K562 (cell line): ENCODE measurements at regions not wholly inside any gene's neighbourhood (a gene's known extent, or its start where the extent isn't known, plus 50 kb on each side); places are given as distances from the start of the nearest gene placed in this dataset.

ENCODE experiments used
- ATAC-seq: fragments of 200-7000 bp; cut with Tn5 transposase; 3 replicates; pipeline ENCODE4 v1.9.1; 2020; ENCODE audit warnings: moderate library complexity
- BruUV-seq: library from RNA; stranded (reverse); fragments of 400-500 nt; replicated peaks from 2 replicates; lab custom pipeline; 2021; lab: Mats Ljungman, UMichigan
- CTCF ChIA-PET: fragments of 300-600 bp; formaldehyde crosslinking; extraction: SDS; loops from one replicate; lab custom pipeline; 2021; ENCODE audit warnings: low intra/inter-chr PET ratio; lab: Yijun Ruan, JAX
- POLR2A ChIA-PET: fragments of 300-600, 350-650 bp; sonication (Branson Sonifier 250); formaldehyde crosslinking; extraction: SDS; loops from one replicate; lab custom pipeline; 2021; ENCODE audit warnings: antibody characterized with exemption, inconsistent platforms; lab: Yijun Ruan, JAX
- DNase-seq, 4 experiments: peaks; one replicate each; pipeline versions ENCODE4 v3.0.0 to v3.0.0-alpha.2; 2011 to 2018; ENCODE audit warnings: low spot score in 3 of 4, mixed read lengths in 3 of 4; ENCODE audit errors: extremely low read depth in 1 of 4
- FAIRE-seq: peaks from 2 replicates; lab custom pipeline; 2011; peaks lifted over from hg19 to GRCh38; lab: Jason Lieb, UNC
- H2AFZ ChIP-seq: 2 replicates; pipeline ENCODE4 v1.6.0; 2011; ENCODE audit warnings: low read depth, low read length, control low read depth, inconsistent platforms
- H3K27ac ChIP-seq: fragments of 200-600 bp; 3 replicates; pipeline ENCODE4 v1.8.0; 2011; ENCODE audit warnings: low read depth, mild to moderate bottlenecking, control low read depth, inconsistent platforms, low read length, moderate library complexity, mixed read lengths; ENCODE audit errors: extremely low read depth
- H3K27me3 ChIP-seq, 2 experiments: fragments of 300-600 bp in 1 of 2; 2 replicates in 1 of 2; 3 replicates in 1 of 2; pipeline versions ENCODE4 v1.6.0 to v1.8.0; 2011; ENCODE audit warnings: inconsistent platforms in 2 of 2, low read length in 2 of 2, mild to moderate bottlenecking in 1 of 2, mixed read lengths in 1 of 2, moderate library complexity in 1 of 2; ENCODE audit not compliant: control insufficient read depth in 2 of 2, insufficient read depth in 2 of 2
- H3K36me3 ChIP-seq: fragments of 300-600 bp; 3 replicates; pipeline ENCODE4 v1.8.0; 2011; ENCODE audit warnings: mild to moderate bottlenecking, low read length, inconsistent platforms; ENCODE audit not compliant: control insufficient read depth, insufficient read depth
- H3K4me1 ChIP-seq, 2 experiments: fragments of 200-600 bp in 1 of 2; replicated peaks in 1 of 2; 2 replicates in 1 of 2; 3 replicates in 1 of 2; pipeline versions ENCODE4 v1.5.1 to v1.8.0; 2011; ENCODE audit warnings: inconsistent platforms in 2 of 2, low read length in 2 of 2, mild to moderate bottlenecking in 1 of 2, mixed read lengths in 1 of 2, moderate library complexity in 1 of 2; ENCODE audit not compliant: control insufficient read depth in 2 of 2, insufficient read depth in 2 of 2
- H3K4me2 ChIP-seq: 2 replicates; pipeline ENCODE4 v1.6.1; 2011; ENCODE audit warnings: low read length, control low read depth, inconsistent platforms, mixed read lengths; ENCODE audit not compliant: insufficient read depth
- H3K4me3 ChIP-seq: fragments of 200-600 bp; sonication (generic), shearing (Covaris generic); 2 replicates; pipeline ENCODE4 v1.5.1; 2016; ENCODE audit warnings: control low read depth, inconsistent platforms
- H3K79me2 ChIP-seq: fragments of 200-600 bp; 3 replicates; pipeline ENCODE4 v1.8.0; 2011; ENCODE audit warnings: low read length, inconsistent platforms; ENCODE audit not compliant: control insufficient read depth, insufficient read depth
- H3K9ac ChIP-seq, 2 experiments: 2 replicates each; pipeline versions ENCODE4 v1.6.0 to v1.6.1; 2011; ENCODE audit warnings: low read depth in 2 of 2, low read length in 2 of 2, control low read depth in 1 of 2, inconsistent platforms in 1 of 2, mild to moderate bottlenecking in 1 of 2, mixed read lengths in 1 of 2; ENCODE audit not compliant: insufficient read depth in 1 of 2
- H3K9me1 ChIP-seq: one replicate; pipeline ENCODE4 v1.6.0; 2011; ENCODE audit warnings: inconsistent platforms, mild to moderate bottlenecking, low read length, moderate library complexity; ENCODE audit not compliant: control insufficient read depth, insufficient read depth
- H3K9me3 ChIP-seq: replicated peaks from 2 replicates; pipeline ENCODE4 v1.5.1; 2011; ENCODE audit warnings: low read depth, low read length, inconsistent platforms; ENCODE audit not compliant: control insufficient read depth, insufficient read depth
- H4K20me1 ChIP-seq: replicated peaks from 2 replicates; pipeline ENCODE4 v1.6.1; 2011; ENCODE audit warnings: low read length, inconsistent platforms, mixed read lengths; ENCODE audit not compliant: control insufficient read depth, insufficient read depth
- BRD9 ChIP-seq: fragments of 450-650 bp; IDR thresholded peaks from 2 replicates; pipeline ENCODE4 v1.6.1; 2018; ENCODE audit warnings: low read depth; ENCODE audit not compliant: partially characterized antibody
- CTCFL ChIP-seq: IDR thresholded peaks from 2 replicates; pipeline ENCODE4 v1.6.1; 2011; ENCODE audit warnings: borderline replicate concordance, low read depth, mild to moderate bottlenecking, moderate library complexity, low read length; ENCODE audit not compliant: insufficient read depth, poor library complexity, severe bottlenecking
- FOXM1 ChIP-seq, 2 experiments: fragments of 450-650 bp in 1 of 2; sonication (generic) in 1 of 2; formaldehyde crosslinking in 1 of 2; IDR thresholded peaks; 2 replicates each; pipeline versions ENCODE4 v1.6.1 to v1.9.0; 2017 to 2022; ENCODE audit warnings: low read depth in 2 of 2, mild to moderate bottlenecking in 2 of 2, missing genetic modification reagents in 1 of 2, moderate library complexity in 1 of 2
- HNRNPL ChIP-seq: fragments of 200-400 bp; formaldehyde crosslinking; IDR thresholded peaks from 2 replicates; pipeline ENCODE4 v1.6.1; 2017; ENCODE audit warnings: low read depth, mild to moderate bottlenecking, low read length
- MLX ChIP-seq, 2 experiments: fragments of 450-650 bp in 1 of 2; sonication (generic) in 1 of 2; formaldehyde crosslinking; conservative IDR thresholded peaks; 2 replicates each; pipeline versions ENCODE4 v1.4.0 to v1.8.1; 2020 to 2022; ENCODE audit warnings: mild to moderate bottlenecking in 1 of 2, missing genetic modification reagents in 1 of 2
- NBN ChIP-seq: fragments of 450-650 bp; IDR thresholded peaks from 2 replicates; pipeline ENCODE4 v1.6.1; 2016; ENCODE audit warnings: low read depth, mild to moderate bottlenecking
- RBFOX2 ChIP-seq: fragments of 200-400 bp; formaldehyde crosslinking; IDR thresholded peaks from 2 replicates; pipeline ENCODE4 v1.6.1; 2017; ENCODE audit warnings: low read depth, mild to moderate bottlenecking, low read length, moderate library complexity
- RBM34 ChIP-seq: fragments of 200-400 bp; formaldehyde crosslinking; IDR thresholded peaks from 2 replicates; pipeline ENCODE4 v1.6.1; 2018; ENCODE audit warnings: low read length, borderline replicate concordance; ENCODE audit not compliant: insufficient read depth
- SP1 ChIP-seq: sonication (generic); formaldehyde crosslinking; IDR thresholded peaks from 2 replicates; pipeline ENCODE4 v1.8.1; 2022; ENCODE audit warnings: mild to moderate bottlenecking, missing genetic modification reagents
- TEAD1 ChIP-seq, 2 experiments: fragments of 450-650 bp in 1 of 2; sonication (generic) in 1 of 2; formaldehyde crosslinking; IDR thresholded peaks; 2 replicates each; pipeline versions ENCODE4 v1.4.0 to v1.8.0; 2020 to 2022; ENCODE audit warnings: mild to moderate bottlenecking in 2 of 2, missing genetic modification reagents in 1 of 2
- TEAD2 ChIP-seq: fragments of 450-650 bp; IDR thresholded peaks from 2 replicates; pipeline ENCODE4 v1.6.1; 2016; ENCODE audit warnings: missing genetic modification characterization, control low read depth, missing compliant biosample characterization
- ZBTB2 ChIP-seq: fragments of 450-650 bp; IDR thresholded peaks from 2 replicates; pipeline ENCODE4 v1.6.1; 2016; ENCODE audit warnings: antibody characterized with exemption
- ZBTB7A ChIP-seq: IDR thresholded peaks from 2 replicates; pipeline ENCODE4 v1.6.1; 2011; ENCODE audit warnings: low read depth, mild to moderate bottlenecking, low read length, moderate library complexity, borderline replicate concordance; ENCODE audit not compliant: control insufficient read depth
- ZKSCAN3 ChIP-seq: fragments of 250-450 bp; sonication (Bioruptor Pico); IDR thresholded peaks from 2 replicates; pipeline ENCODE4 v1.4.0; 2020
- ZNF449 ChIP-seq: fragments of 250-450 bp; sonication (Bioruptor Pico); IDR thresholded peaks from 2 replicates; pipeline ENCODE4 v1.8.0; 2022; ENCODE audit warnings: moderate library complexity, mild to moderate bottlenecking, inconsistent platforms
- ZNF778 ChIP-seq: fragments of 450-650 bp; formaldehyde crosslinking; IDR thresholded peaks from 2 replicates; pipeline ENCODE4 v1.4.0; 2020; ENCODE audit warnings: mild to moderate bottlenecking, moderate library complexity
- WGBS: fragments of 100-300 bp; shearing (Covaris generic); methylation state at CpG from one replicate; pipeline ENCODE4 v1.1.6; 2016; ENCODE audit warnings: low coverage, mixed read lengths; ENCODE audit not compliant: insufficient coverage; ENCODE audit errors: missing lambda C conversion rate; 5-methylcytosine and 5-hydroxymethylcytosine counted together
- in situ Hi-C: fragments of 300-500 bp; cut with MboI; formaldehyde crosslinking; loops from 4 replicates; pipeline ENCODE4 v1.15.0; 2018; ENCODE audit warnings: inconsistent platforms, mixed read lengths
- intact Hi-C: fragments of 100-400 bp; cut with micrococcal nuclease; formaldehyde crosslinking; loops from 2 replicates; pipeline ENCODE4 v1.14.2; 2022

GRCh38 chr18:25560369-25560768 is 208.4 kb upstream of the ZNF521 start (continued):
- TF ChIP-seq CTCFL (no peak), ZKSCAN3 (no peak)

GRCh38 chr18:25557011-25557410 is 205.0 kb upstream of the ZNF521 start:
- no peak overlapping the region for H2AFZ ChIP-seq
- intact Hi-C loops, result loop anchor here (10.0 kb wide), 1 partner anchor 52 kb away; no protein-coding TSS in a partner anchor
- WGBS, result 2% methylated on average over 7 of the region's 7 CpGs
- ChIA-PET POLR2A (no interaction called here), CTCF (no interaction called here)
- in situ Hi-C loops, result no loop called here
- no peak for DNase-seq
- no peaks in the 10 kb centered on the region for H3K9me1 ChIP-seq
- no peak overlapping the region for H3K4me3 ChIP-seq
- no peaks in the 10 kb centered on the region for H4K20me1 ChIP-seq
- ATAC-seq, result no peak
- no peaks in the 10 kb centered on the region for H3K79me2 ChIP-seq
- no peaks in the 10 kb centered on the region for H3K4me1 ChIP-seq
- H3K4me2 ChIP-seq, result no peak overlapping the region
- H3K27ac ChIP-seq, result no peak overlapping the region
- no peaks in the 10 kb centered on the region for H3K36me3 ChIP-seq
- BruUV-seq, result no TSS peak
- no peaks in the 10 kb centered on the region for H3K9me3 ChIP-seq
- no peak for FAIRE-seq
- H3K27me3 ChIP-seq, result no peaks in the 10 kb centered on the region
- H3K9ac ChIP-seq, result no peak overlapping the region
- TF ChIP-seq FOXM1 (IDR thresholded peaks at IDR 0.05; ENCODE audit: low read depth) (no peak), FOXM1 (CRISPR knock-in tag; IDR thresholded peaks at IDR 0.05; ENCODE audit: low read depth) (no peak), HNRNPL (no peak), RBM34 (no peak), SP1 (CRISPR knock-in tag) (no peak), RBFOX2 (no peak), TEAD2 (tag) (no peak), ZNF778 (CRISPR knock-in tag) (no peak), TEAD1 (CRISPR knock-in tag; IDR thresholded peaks at IDR 0.05) (no peak), ZBTB2 (no peak), MLX (CRISPR knock-in tag; conservative IDR thresholded peaks at IDR 0.05) (no peak), ZBTB7A (no peak), NBN (no peak), ZNF449 (CRISPR knock-in tag) (no peak), BRD9 (no peak)
